SK-N-SH treated with all-trans-retinoic acid at 6 μM for 48 hours (cell line): ENCODE measurements at regions not wholly inside any gene's neighbourhood (a gene's known extent, or its start where the extent isn't known, plus 50 kb on each side); places are given as distances from the start of the nearest gene placed in this dataset.

Experiments used
- ATAC-seq: fragments of 200-7000 bp; cut with Tn5 transposase; 3 replicates; pipeline ENCODE4 v1.9.1; 2020; ENCODE audit warnings: mild to moderate bottlenecking, moderate library complexity
- ARNTL ChIP-seq: fragments of 450-650 bp; formaldehyde crosslinking; IDR thresholded peaks from 2 replicates; pipeline ENCODE4 v1.5.0; 2020; ENCODE audit warnings: low read depth, mild to moderate bottlenecking, moderate library complexity, borderline replicate concordance
- BACH2 ChIP-seq: fragments of 250-450 bp; sonication (Bioruptor Pico); IDR thresholded peaks from 2 replicates; pipeline ENCODE4 v1.9.0; 2021; ENCODE audit warnings: mild to moderate bottlenecking, borderline replicate concordance
- CSDC2 ChIP-seq: fragments of 250-450 bp; sonication (Bioruptor Pico); IDR thresholded peaks from 2 replicates; pipeline ENCODE4 v1.5.0; 2020; ENCODE audit warnings: mild to moderate bottlenecking, moderate library complexity
- ESRRG ChIP-seq: fragments of 250-450 bp; sonication (Bioruptor Pico); IDR thresholded peaks from 2 replicates; pipeline ENCODE4 v1.6.1; 2021; ENCODE audit warnings: mild to moderate bottlenecking
- GLIS3 ChIP-seq: fragments of 250-450 bp; sonication (Bioruptor Pico); IDR thresholded peaks from 2 replicates; pipeline ENCODE4 v1.5.0; 2020; ENCODE audit warnings: mild to moderate bottlenecking, moderate library complexity
- ISL1 ChIP-seq: fragments of 250-450 bp; sonication (Bioruptor Pico); IDR thresholded peaks from 2 replicates; pipeline ENCODE4 v2.1.2; 2022; ENCODE audit warnings: mild to moderate bottlenecking, moderate library complexity
- OSR1 ChIP-seq: fragments of 250-450 bp; sonication (Bioruptor Pico); IDR thresholded peaks from 2 replicates; pipeline ENCODE4 v1.8.0; 2022; ENCODE audit warnings: moderate library complexity, mild to moderate bottlenecking, inconsistent platforms
- PPARA ChIP-seq: fragments of 250-450 bp; sonication (Bioruptor Pico); IDR thresholded peaks from 2 replicates; pipeline ENCODE4 v1.5.0; 2020; ENCODE audit warnings: mild to moderate bottlenecking, borderline replicate concordance
- RARB ChIP-seq: fragments of 250-450 bp; sonication (Bioruptor Pico); IDR thresholded peaks from 2 replicates; pipeline ENCODE4 v1.8.0; 2021; ENCODE audit warnings: mild to moderate bottlenecking, moderate library complexity
- TCF4 ChIP-seq: fragments of 250-450 bp; sonication (Bioruptor Pico); IDR thresholded peaks from 2 replicates; pipeline ENCODE4 v1.8.0; 2021; ENCODE audit warnings: mild to moderate bottlenecking, moderate library complexity, borderline replicate concordance
- TOX ChIP-seq: fragments of 250-450 bp; sonication (Bioruptor Pico); IDR thresholded peaks from 2 replicates; pipeline ENCODE4 v1.8.0; 2021; ENCODE audit warnings: mild to moderate bottlenecking, moderate library complexity, borderline replicate concordance
- ZC3H10 ChIP-seq: fragments of 250-450 bp; sonication (Bioruptor Pico); IDR thresholded peaks from 2 replicates; pipeline ENCODE4 v1.5.1; 2021; ENCODE audit warnings: mild to moderate bottlenecking, moderate library complexity
- ZFP3 ChIP-seq: fragments of 250-450 bp; sonication (Bioruptor Pico); IDR thresholded peaks from 2 replicates; pipeline ENCODE4 v1.5.0; 2020; ENCODE audit warnings: mild to moderate bottlenecking, moderate library complexity
- ZFP30 ChIP-seq: fragments of 450-650 bp; formaldehyde crosslinking; IDR thresholded peaks from 2 replicates; pipeline ENCODE4 v1.5.0; 2022; ENCODE audit warnings: mild to moderate bottlenecking, moderate library complexity
- ZNF70 ChIP-seq: fragments of 450-650 bp; formaldehyde crosslinking; IDR thresholded peaks from 2 replicates; pipeline ENCODE4 v1.5.0; 2020; ENCODE audit warnings: mild to moderate bottlenecking, moderate library complexity
- ZNF8 ChIP-seq: fragments of 450-650 bp; formaldehyde crosslinking; IDR thresholded peaks from 2 replicates; pipeline ENCODE4 v1.5.0; 2020; ENCODE audit warnings: mild to moderate bottlenecking, moderate library complexity
- TF ChIP-seq, protein P1 (sequence below): fragments of 250-450 bp; sonication (Bioruptor Pico); IDR thresholded peaks from 2 replicates; pipeline ENCODE4 v1.5.1; 2021; ENCODE audit warnings: mild to moderate bottlenecking, moderate library complexity
- TF ChIP-seq, protein P2 (sequence below): fragments of 250-450 bp; sonication (Bioruptor Pico); IDR thresholded peaks from 2 replicates; pipeline ENCODE4 v1.5.0; 2020; ENCODE audit warnings: mild to moderate bottlenecking, moderate library complexity
- TF ChIP-seq, protein P3 (sequence below): fragments of 250-450 bp; sonication (Bioruptor Pico); IDR thresholded peaks from 2 replicates; pipeline ENCODE4 v1.8.0; 2020; ENCODE audit warnings: mild to moderate bottlenecking, moderate library complexity, borderline replicate concordance
- TF ChIP-seq, protein P4 (sequence below): fragments of 250-450 bp; sonication (Bioruptor Pico); IDR thresholded peaks from 2 replicates; pipeline ENCODE4 v1.8.0; 2021; ENCODE audit warnings: low read depth, mild to moderate bottlenecking, moderate library complexity, borderline replicate concordance
- TF ChIP-seq, protein P5 (sequence below): fragments of 250-450 bp; sonication (Bioruptor Pico); IDR thresholded peaks from 2 replicates; pipeline ENCODE4 v1.5.1; 2020; ENCODE audit warnings: low read depth, mild to moderate bottlenecking, moderate library complexity

DNA sequence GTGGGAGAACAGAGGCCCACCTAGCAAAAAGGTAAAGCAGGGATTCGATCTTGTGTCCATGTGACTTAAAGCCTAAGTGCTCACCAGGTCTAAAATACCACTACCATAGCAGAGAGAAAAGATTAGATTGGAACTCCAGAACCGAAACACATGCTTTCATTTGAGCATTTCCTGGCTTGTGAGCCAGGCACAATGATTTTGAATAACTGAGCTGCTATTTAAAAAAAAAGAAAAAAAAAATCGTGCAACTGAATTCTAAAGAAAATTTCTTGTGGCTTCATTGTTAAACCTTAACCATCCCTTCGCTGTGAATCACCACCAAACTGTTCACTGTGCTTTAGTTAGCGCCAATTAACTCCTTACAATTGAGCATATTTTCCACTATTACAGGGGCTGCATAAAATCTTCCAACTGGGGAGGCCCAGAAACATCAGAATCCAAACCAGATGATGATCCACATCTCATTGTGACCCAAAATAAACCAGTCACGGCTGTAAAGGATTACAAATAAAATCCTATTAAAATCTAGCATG lies 366.4 kb upstream of the ERCC4 start (continued):
- TF ChIP-seq, protein P1, sequence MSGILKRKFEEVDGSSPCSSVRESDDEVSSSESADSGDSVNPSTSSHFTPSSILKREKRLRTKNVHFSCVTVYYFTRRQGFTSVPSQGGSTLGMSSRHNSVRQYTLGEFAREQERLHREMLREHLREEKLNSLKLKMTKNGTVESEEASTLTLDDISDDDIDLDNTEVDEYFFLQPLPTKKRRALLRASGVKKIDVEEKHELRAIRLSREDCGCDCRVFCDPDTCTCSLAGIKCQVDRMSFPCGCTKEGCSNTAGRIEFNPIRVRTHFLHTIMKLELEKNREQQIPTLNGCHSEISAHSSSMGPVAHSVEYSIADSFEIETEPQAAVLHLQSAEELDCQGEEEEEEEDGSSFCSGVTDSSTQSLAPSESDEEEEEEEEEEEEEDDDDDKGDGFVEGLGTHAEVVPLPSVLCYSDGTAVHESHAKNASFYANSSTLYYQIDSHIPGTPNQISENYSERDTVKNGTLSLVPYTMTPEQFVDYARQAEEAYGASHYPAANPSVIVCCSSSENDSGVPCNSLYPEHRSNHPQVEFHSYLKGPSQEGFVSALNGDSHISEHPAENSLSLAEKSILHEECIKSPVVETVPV: no peak
- no peak for TF ChIP-seq ESRRG
- TF ChIP-seq TOX (CRISPR knock-in tag): no peak
- TF ChIP-seq OSR1 (CRISPR knock-in tag): no peak
- TF ChIP-seq BACH2 (CRISPR knock-in tag): no peak
- no peak for TF ChIP-seq ZNF70
- no peak for TF ChIP-seq ARNTL (CRISPR knock-in tag)
- no peak for TF ChIP-seq RARB (CRISPR knock-in tag)
- TF ChIP-seq, all 23 proteins: peak for 0

DNA sequence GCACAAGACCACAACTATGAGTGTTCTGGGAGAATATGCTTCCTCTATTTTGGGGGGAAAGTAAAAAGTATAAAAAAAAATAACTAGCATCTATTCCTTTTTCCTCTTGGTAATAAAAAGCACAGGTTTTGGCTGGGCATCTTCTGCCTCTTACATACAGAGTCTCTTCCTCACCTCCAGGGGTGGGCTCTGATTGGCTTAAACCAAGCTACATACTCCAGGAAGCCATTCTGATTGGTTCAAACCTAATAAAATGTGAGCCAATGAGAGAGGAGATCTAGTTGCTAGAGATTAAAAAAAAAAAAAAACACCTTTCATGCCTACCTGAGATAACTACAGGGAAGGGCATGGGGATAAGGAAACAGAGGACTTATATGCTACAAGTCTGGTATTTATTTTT lies 365.9 kb upstream of the ERCC4 start:
- TF ChIP-seq, protein P2, sequence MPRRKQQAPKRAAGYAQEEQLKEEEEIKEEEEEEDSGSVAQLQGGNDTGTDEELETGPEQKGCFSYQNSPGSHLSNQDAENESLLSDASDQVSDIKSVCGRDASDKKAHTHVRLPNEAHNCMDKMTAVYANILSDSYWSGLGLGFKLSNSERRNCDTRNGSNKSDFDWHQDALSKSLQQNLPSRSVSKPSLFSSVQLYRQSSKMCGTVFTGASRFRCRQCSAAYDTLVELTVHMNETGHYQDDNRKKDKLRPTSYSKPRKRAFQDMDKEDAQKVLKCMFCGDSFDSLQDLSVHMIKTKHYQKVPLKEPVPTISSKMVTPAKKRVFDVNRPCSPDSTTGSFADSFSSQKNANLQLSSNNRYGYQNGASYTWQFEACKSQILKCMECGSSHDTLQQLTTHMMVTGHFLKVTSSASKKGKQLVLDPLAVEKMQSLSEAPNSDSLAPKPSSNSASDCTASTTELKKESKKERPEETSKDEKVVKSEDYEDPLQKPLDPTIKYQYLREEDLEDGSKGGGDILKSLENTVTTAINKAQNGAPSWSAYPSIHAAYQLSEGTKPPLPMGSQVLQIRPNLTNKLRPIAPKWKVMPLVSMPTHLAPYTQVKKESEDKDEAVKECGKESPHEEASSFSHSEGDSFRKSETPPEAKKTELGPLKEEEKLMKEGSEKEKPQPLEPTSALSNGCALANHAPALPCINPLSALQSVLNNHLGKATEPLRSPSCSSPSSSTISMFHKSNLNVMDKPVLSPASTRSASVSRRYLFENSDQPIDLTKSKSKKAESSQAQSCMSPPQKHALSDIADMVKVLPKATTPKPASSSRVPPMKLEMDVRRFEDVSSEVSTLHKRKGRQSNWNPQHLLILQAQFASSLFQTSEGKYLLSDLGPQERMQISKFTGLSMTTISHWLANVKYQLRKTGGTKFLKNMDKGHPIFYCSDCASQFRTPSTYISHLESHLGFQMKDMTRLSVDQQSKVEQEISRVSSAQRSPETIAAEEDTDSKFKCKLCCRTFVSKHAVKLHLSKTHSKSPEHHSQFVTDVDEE: no peak
- no peak for TF ChIP-seq ZFP30
- TF ChIP-seq ZFP3 (CRISPR knock-in tag): no peak
- TF ChIP-seq BACH2 (CRISPR knock-in tag): no peak
- TF ChIP-seq OSR1 (CRISPR knock-in tag): no peak
- no peak for TF ChIP-seq ZNF70
- TF ChIP-seq, protein P3, sequence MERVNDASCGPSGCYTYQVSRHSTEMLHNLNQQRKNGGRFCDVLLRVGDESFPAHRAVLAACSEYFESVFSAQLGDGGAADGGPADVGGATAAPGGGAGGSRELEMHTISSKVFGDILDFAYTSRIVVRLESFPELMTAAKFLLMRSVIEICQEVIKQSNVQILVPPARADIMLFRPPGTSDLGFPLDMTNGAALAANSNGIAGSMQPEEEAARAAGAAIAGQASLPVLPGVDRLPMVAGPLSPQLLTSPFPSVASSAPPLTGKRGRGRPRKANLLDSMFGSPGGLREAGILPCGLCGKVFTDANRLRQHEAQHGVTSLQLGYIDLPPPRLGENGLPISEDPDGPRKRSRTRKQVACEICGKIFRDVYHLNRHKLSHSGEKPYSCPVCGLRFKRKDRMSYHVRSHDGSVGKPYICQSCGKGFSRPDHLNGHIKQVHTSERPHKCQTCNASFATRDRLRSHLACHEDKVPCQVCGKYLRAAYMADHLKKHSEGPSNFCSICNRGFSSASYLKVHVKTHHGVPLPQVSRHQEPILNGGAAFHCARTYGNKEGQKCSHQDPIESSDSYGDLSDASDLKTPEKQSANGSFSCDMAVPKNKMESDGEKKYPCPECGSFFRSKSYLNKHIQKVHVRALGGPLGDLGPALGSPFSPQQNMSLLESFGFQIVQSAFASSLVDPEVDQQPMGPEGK (CRISPR knock-in tag): no peak
- TF ChIP-seq ISL1 (CRISPR knock-in tag): no peak
- no peak for TF ChIP-seq PPARA (CRISPR knock-in tag)
- no peak for TF ChIP-seq CSDC2 (CRISPR knock-in tag)
- no peak for TF ChIP-seq RARB (CRISPR knock-in tag)
- TF ChIP-seq TCF4 (CRISPR knock-in tag): no peak
- TF ChIP-seq, protein P4, sequence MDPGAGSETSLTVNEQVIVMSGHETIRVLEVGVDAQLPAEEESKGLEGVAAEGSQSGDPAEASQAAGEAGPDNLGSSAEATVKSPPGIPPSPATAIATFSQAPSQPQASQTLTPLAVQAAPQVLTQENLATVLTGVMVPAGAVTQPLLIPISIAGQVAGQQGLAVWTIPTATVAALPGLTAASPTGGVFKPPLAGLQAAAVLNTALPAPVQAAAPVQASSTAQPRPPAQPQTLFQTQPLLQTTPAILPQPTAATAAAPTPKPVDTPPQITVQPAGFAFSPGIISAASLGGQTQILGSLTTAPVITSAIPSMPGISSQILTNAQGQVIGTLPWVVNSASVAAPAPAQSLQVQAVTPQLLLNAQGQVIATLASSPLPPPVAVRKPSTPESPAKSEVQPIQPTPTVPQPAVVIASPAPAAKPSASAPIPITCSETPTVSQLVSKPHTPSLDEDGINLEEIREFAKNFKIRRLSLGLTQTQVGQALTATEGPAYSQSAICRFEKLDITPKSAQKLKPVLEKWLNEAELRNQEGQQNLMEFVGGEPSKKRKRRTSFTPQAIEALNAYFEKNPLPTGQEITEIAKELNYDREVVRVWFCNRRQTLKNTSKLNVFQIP (CRISPR knock-in tag): no peak
- no peak for TF ChIP-seq GLIS3 (CRISPR knock-in tag)
- TF ChIP-seq TOX (CRISPR knock-in tag): no peak
- TF ChIP-seq ZC3H10 (CRISPR knock-in tag): no peak
- TF ChIP-seq, all 23 proteins: peak for 0
- no peak for ATAC-seq

DNA sequence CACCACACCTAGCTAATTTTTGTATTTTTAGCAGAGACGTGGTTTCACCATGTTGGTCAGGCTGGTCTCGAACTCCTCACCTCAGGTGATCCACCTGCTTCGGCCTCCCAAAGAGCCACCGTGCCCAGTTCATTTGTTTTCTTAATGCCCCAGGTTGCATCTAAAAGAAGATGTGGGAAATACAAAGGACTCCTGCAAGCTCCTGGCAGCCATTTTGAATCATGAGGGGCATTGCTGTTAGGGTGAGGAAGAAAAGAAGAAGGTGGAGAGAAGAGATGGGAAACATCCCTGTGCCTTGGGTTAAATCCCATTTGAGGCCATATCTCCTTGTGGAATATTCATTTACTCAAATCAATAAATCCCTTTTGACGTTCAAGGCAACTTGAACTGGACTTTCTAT lies 365.3 kb upstream of the ERCC4 start:
- TF ChIP-seq TOX (CRISPR knock-in tag) (no peak), ZNF8 (CRISPR knock-in tag) (no peak), ZFP30 (no peak), ISL1 (CRISPR knock-in tag) (no peak), PPARA (CRISPR knock-in tag) (no peak), GLIS3 (CRISPR knock-in tag) (no peak), ZC3H10 (CRISPR knock-in tag) (no peak)
- TF ChIP-seq, protein P1: no peak
- TF ChIP-seq, protein P3 (CRISPR knock-in tag): no peak
- TF ChIP-seq, protein P4 (CRISPR knock-in tag): no peak
- TF ChIP-seq, protein P5, sequence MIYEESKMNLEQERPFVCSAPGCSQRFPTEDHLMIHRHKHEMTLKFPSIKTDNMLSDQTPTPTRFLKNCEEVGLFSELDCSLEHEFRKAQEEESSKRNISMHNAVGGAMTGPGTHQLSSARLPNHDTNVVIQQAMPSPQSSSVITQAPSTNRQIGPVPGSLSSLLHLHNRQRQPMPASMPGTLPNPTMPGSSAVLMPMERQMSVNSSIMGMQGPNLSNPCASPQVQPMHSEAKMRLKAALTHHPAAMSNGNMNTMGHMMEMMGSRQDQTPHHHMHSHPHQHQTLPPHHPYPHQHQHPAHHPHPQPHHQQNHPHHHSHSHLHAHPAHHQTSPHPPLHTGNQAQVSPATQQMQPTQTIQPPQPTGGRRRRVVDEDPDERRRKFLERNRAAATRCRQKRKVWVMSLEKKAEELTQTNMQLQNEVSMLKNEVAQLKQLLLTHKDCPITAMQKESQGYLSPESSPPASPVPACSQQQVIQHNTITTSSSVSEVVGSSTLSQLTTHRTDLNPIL (CRISPR knock-in tag): no peak
- ATAC-seq: no peak
